ENCODE measurements at regions not wholly inside any gene's neighbourhood (a gene's known extent, or its start where the extent isn't known, plus 50 kb on each side); places are given as distances from the start of the nearest gene placed in this dataset.

GRCh38 chr5:3837506-3837905, 241.9 kb downstream of the IRX1 start:
- Mint-ChIP-seq H3K36me3 (no peaks in the 10 kb centered on the region), H3K9me3 (peaks cover 0 to under 1% of the 10 kb centered on the region in 2 donors), H3K27ac (no peak overlapping the region)
- DNase-seq (ENCODE audit: low spot score in 2 of 2), result no peak
- ATAC-seq, result no peak

DNA sequence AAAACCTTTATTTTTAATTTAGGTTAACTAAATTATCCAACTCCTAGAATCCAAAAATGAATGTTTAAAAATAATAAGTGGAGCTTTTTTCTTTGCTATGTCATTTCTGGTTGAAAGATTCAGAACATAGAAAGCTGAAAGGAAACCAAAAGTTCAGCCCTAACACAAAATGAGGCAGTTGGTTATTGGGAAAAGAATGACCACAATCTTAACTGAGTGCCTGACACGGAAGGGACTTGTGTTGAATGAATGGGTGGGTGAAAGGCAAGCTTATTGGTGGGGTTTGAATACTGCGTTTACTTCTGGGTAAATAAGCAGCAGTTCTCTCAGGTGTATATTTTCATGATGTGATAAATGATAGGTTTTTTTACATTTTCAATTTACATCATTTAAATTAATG, 243.5 kb downstream of the IRX1 start:
- ATAC-seq (no peak), DNase-seq (ENCODE audit: low spot score in 2 of 2) (no peak)
- Mint-ChIP-seq H3K36me3 (no peaks in the 10 kb centered on the region), H3K9me3 (no peaks in the 10 kb centered on the region), H3K27ac (no peak overlapping the region)

GRCh38 chr5:3842591-3842990, 247.0 kb downstream of the IRX1 start:
- DNase-seq (ENCODE audit: low spot score in 2 of 2) (no peak), ATAC-seq (no peak)
- Mint-ChIP-seq H3K9me3 (peaks cover 3 to 6% of the 10 kb centered on the region in 2 donors), H3K27ac (no peak overlapping the region), H3K36me3 (no peaks in the 10 kb centered on the region)

GRCh38 chr5:3843706-3844105, 248.1 kb downstream of the IRX1 start:
- ATAC-seq, result no peak
- no peak overlapping the region for H3K27ac Mint-ChIP-seq
- no peaks in the 10 kb centered on the region for H3K36me3 Mint-ChIP-seq
- H3K9me3 Mint-ChIP-seq, result peaks cover 3 to 9% of the 10 kb centered on the region in 2 donors
- no peak for DNase-seq (ENCODE audit: low spot score in 2 of 2)

DNA sequence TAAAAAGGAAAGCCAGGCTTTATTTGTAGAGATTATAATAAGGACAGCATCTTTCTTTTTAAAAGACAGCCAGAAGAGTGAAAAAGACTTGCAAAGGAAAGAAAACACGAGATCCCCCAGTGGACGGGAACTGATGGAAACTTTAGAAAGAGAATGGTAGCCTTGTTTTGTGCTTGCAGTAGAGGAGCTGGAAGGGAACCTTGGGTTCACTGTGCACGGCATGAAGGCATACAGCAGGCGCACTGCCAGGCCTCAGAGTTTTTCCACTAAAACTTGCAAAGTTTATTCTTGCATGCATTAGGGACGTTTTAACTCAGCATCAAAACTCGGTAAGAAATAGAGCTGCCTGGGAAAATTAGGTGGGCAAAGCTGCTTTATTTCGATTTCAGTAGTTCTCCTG, 248.6 kb downstream of the IRX1 start:
- no peak overlapping the region for H3K27ac Mint-ChIP-seq
- ATAC-seq, result no peak
- peaks cover 3 to 9% of the 10 kb centered on the region in 2 donors for H3K9me3 Mint-ChIP-seq
- DNase-seq (ENCODE audit: low spot score in 2 of 2), result no peak
- no peaks in the 10 kb centered on the region for H3K36me3 Mint-ChIP-seq

DNA sequence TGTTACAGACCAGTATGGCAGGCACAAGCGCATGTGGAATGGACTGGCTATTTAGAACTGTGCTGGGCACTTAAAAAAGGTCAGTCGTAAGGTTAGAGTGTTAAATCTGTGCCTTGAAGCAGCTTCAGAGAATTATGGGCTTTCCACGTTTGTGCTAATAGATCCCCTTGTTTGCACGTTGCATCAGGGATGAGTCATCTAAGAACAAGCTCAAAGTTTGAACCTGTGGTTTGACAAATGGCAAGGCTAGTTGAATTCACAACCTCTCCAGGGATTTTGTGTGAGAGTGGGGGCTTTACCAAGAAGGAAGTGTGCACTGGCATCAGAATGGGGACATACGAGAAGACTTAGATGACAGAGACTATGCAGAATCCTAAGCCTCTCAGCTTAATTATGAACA, 249.6 kb downstream of the IRX1 start:
- Mint-ChIP-seq H3K9me3 (peaks cover 3 to 9% of the 10 kb centered on the region in 2 donors), H3K36me3 (no peaks in the 10 kb centered on the region), H3K27ac (no peak overlapping the region)
- DNase-seq (ENCODE audit: low spot score in 2 of 2), result no peak
- ATAC-seq, result no peak

DNA sequence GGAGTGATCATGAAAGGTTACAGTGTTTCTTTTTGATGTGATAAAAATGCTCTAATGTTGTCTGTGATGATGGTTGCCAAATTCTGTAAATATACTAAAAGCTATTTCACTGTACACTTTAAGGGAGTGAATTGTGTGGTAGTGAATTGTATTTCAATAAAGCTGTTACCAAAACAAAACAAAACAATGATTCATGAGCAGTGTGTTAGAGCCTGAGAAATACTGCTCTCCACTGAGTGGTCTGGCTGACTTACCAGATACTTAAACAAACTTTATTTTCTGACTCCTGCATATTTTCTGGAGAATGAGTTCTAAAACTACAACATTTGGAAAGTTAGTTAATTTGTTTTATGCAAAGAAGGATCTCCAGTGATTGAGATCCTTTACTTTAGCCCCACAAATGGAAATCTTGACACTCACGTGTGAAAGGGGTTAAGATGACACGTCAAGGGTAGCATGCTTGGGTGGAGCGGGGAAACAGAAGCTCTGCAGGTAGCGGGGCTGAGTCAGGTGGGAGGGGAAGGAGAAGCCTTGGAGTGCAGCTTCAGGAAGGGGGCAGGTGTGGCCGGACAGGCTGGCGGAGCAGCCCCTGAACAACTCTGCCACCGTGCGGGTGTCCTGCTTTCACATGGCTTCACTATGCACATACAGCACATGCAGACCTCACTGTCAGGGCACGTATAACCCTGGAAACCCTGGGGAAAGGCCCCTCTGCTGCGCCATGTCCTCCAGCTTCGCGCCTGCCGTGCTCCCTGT, 256.7 kb downstream of the IRX1 start:
- no peaks in the 10 kb centered on the region for H3K36me3 Mint-ChIP-seq
- DNase-seq (ENCODE audit: low spot score in 2 of 2) (no peak), ATAC-seq (no peak)
- peaks cover 3 to 4% of the 10 kb centered on the region in 2 donors for H3K9me3 Mint-ChIP-seq
- H3K27ac Mint-ChIP-seq, result no peak overlapping the region

DNA sequence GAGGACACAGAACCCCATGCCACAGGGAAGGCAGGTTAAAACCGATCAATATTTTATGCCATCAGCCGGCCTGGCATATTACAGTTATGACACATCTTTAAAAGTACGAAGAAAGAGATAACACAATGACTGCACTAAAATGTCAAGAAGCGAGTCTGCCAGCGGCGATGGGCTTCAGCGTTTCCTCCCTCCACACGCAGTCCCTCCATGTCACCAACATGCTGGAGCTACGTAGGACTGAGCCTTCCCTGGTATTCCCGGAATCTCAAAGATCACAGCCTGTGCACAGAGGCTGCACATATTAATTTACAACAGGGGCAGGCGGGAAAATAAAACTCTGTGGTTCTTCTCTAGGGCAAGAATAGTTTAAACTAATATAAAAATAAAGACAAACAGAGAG, 257.7 kb downstream of the IRX1 start:
- no peaks in the 10 kb centered on the region for H3K36me3 Mint-ChIP-seq
- peaks cover 6 to 13% of the 10 kb centered on the region in 2 donors for H3K9me3 Mint-ChIP-seq
- ATAC-seq, result no peak

GRCh38 chr5:3854188-3854821, 258.7 kb downstream of the IRX1 start:
- ATAC-seq, result no peak
- peaks cover 5 to 16% of the 10 kb centered on the region in 2 donors for H3K9me3 Mint-ChIP-seq
- H3K36me3 Mint-ChIP-seq, result no peaks in the 10 kb centered on the region
- DNase-seq (ENCODE audit: low spot score in 2 of 2), result no peak
- no peak overlapping the region for H3K27ac Mint-ChIP-seq

More for the DNA sequence above, 257.7 kb downstream of the IRX1 start:
- H3K27ac Mint-ChIP-seq, result no peak overlapping the region
- DNase-seq (ENCODE audit: low spot score in 2 of 2), result no peak

GRCh38 chr5:3856036-3856435, 260.4 kb downstream of the IRX1 start:
- DNase-seq (ENCODE audit: low spot score in 2 of 2), result no peak
- H3K9me3 Mint-ChIP-seq, result peaks cover 5 to 21% of the 10 kb centered on the region in 2 donors
- ATAC-seq, result no peak
- H3K27ac Mint-ChIP-seq, result no peak overlapping the region
- no peaks in the 10 kb centered on the region for H3K36me3 Mint-ChIP-seq

- no peak for DNase-seq (ENCODE audit: low spot score in 2 of 2)
- Mint-ChIP-seq H3K27ac (no peak overlapping the region), H3K9me3 (peaks cover 5 to 21% of the 10 kb centered on the region in 2 donors), H3K36me3 (no peaks in the 10 kb centered on the region)
- ATAC-seq, result no peak
These were observed 262.9 kb downstream of the IRX1 start for GRCh38 chr5:3858524-3858923.

- no peaks in the 10 kb centered on the region for H3K36me3 Mint-ChIP-seq
- DNase-seq (ENCODE audit: low spot score in 2 of 2) (no peak), ATAC-seq (no peak)
- peaks cover 3 to 22% of the 10 kb centered on the region in 2 donors for H3K9me3 Mint-ChIP-seq
- no peak overlapping the region for H3K27ac Mint-ChIP-seq
These were observed 267.3 kb downstream of the IRX1 start for GRCh38 chr5:3862906-3863305.

- peaks cover 8 to 14% of the 10 kb centered on the region in 2 donors for H3K9me3 Mint-ChIP-seq
- no peak overlapping the region for H3K27ac Mint-ChIP-seq
- no peaks in the 10 kb centered on the region for H3K36me3 Mint-ChIP-seq
- ATAC-seq (no peak), DNase-seq (ENCODE audit: low spot score in 2 of 2) (no peak)
These were observed 279.5 kb downstream of the IRX1 start for GRCh38 chr5:3875144-3875543.

DNA sequence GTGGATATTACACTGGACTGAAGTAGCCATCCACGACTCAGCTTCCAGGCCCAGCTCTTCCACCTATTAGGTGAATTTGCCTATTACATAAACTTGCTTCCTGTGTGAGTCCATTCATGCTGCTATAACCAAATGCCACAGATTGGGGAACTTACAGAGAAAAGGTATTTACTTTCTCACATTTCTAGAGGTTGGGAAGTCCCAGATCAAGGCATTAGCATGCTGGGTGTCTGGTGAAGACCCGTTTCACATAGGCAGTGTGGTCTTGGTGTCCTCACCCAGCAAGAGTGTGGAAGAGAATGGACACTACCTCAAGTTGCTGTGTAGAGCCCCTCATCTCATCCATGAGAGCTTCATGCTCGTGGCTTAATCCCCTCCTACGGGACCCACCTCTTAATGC, 282.6 kb downstream of the IRX1 start:
- Mint-ChIP-seq H3K27ac (no peak overlapping the region), H3K9me3 (peaks cover 13 to 16% of the 10 kb centered on the region in 2 donors)
- ATAC-seq, result no peak

DNA sequence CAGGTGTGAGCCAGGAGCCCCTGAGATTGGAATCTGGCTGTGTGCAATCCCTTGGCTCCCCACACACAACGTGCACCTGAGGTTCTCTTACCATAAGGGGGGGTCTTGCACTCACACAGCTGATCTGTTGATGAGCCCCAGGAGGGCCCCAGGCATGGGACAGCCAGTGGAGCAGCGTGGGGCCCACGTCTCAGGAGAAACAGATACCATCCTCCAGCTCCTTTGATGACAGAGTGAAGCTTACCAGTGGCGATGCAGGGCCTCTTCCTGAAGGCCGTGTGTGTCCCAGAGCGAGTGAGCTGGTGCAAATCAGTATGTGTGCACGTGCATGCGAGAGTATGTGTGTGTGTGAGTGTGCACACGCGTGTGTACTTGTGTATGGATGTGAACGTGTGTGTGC, 287.4 kb downstream of the IRX1 start:
- DNase-seq (ENCODE audit: low spot score in 2 of 2) (no peak), ATAC-seq (no peak)
- H3K27ac Mint-ChIP-seq, result no peak overlapping the region
- H3K9me3 Mint-ChIP-seq, result peaks cover 4 to 9% of the 10 kb centered on the region in 2 donors
- H3K36me3 Mint-ChIP-seq, result peaks cover 0 to 11% of the 10 kb centered on the region in 2 donors

More for the DNA sequence above, 282.6 kb downstream of the IRX1 start:
- H3K36me3 Mint-ChIP-seq, result peaks cover 0 to 11% of the 10 kb centered on the region in 2 donors
- no peak for DNase-seq (ENCODE audit: low spot score in 2 of 2)

DNA sequence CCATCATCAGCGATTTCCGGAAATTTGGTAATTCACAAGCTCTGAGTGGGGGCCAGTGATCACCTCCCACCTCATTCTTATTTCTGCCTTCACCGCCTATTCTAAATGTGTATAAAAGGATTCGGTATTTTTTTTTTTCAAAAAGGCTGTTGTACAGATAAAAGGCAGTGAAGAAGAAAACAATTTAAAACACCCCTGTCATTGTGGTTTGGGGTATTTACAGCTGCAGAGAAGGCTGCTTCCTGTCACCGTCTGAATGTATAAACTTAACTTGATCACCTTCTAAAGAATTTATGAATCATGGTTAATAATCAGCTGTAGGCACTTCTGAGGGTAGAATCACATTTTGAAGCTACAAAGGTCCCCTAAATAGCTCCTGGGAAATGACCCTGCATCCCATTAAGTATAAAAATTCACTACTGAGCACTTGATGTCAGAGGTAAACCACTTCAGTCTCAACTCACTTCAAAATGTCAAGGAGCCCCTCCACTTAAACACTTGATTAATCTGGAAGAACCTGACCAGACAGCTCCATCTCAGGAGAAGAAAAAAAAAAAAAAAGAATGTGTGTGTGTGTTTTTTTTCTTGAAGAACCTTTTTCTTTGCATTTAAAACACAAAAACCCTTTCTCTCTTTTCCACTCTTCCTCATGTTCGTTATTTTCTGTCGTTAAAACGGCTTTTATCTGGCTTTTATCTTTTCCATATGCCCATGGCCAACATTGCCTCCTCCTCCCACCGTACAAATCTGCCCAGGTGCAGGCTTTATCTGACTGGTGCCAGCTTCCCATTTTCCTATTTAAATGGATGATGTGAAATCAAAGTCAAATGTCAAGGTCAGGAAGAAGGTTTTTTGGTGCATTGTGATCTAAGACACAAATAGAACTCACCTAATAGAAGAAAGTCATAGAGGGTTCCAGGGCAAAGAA, 291.2 kb downstream of the IRX1 start:
- Mint-ChIP-seq H3K36me3 (peaks cover 0 to 8% of the 10 kb centered on the region in 2 donors), H3K9me3 (peaks cover 4 to 7% of the 10 kb centered on the region in 2 donors), H3K27ac (no peak overlapping the region)
- no peak for DNase-seq (ENCODE audit: low spot score in 2 of 2)
- ATAC-seq, result no peak

DNA sequence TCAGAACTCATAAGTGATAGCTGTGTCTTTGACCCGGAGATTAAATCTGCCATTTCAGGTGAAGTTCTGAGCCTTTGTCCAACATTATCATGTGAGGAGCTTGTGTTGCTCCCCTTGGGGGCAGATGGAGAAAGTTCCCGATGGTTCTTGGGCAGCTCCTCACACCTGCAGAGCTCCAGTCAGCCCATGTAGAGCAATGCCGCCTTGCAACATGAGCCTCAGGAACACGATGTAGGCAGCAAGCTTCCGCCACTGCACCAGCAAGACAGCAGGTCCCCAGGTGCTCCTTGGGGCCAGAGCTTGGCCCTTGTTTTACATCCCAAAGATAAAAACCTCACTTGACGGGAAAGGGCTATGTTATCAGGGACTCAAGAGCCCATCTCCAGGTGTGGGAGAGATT, 292.7 kb downstream of the IRX1 start:
- Mint-ChIP-seq H3K36me3 (no peaks in the 10 kb centered on the region), H3K9me3 (no peaks in the 10 kb centered on the region), H3K27ac (no peak overlapping the region)
- ATAC-seq (no peak), DNase-seq (ENCODE audit: low spot score in 2 of 2) (no peak)

Data from activated naive CD4-positive, alpha-beta T cell treated with anti-CD3 and anti-CD28 coated beads, Interleukin-2, amount 50 U/mL, for 72 hours (primary cell).